Suprapubic skin (tissue), 3 donors: ENCODE measurements at regions not wholly inside any gene's neighbourhood (a gene's known extent, or its start where the extent isn't known, plus 50 kb on each side); places are given as distances from the start of the nearest gene placed in this dataset.

ENCODE experiments used
- CTCF ChIP-seq, 2 donors: fragments of 200-600 bp in 1 of 2; fragments of 450-650 bp in 1 of 2; sonication (generic) in 1 of 2; IDR thresholded peaks; one replicate each; pipeline ENCODE4 v1.5.1; 2016 to 2019; ENCODE audit warnings: antibody characterized with exemption in 2 of 2, mild to moderate bottlenecking in 1 of 2, moderate library complexity in 1 of 2
- EP300 ChIP-seq: sonication (generic); formaldehyde crosslinking; IDR thresholded peaks from one replicate; pipeline ENCODE4 v1.6.1; 2017; ENCODE audit warnings: antibody characterized with exemption

GRCh38 chr12:127254420-127254955 lies 1012.5 kb upstream of the TMEM132C start:
- no peak for TF ChIP-seq CTCF (IDR thresholded peaks at IDR 0.05)
- TF ChIP-seq EP300: no peak
